Heart right ventricle (tissue), 16 donors: ENCODE measurements at regions not wholly inside any gene's neighbourhood (a gene's known extent, or its start where the extent isn't known, plus 50 kb on each side); places are given as distances from the start of the nearest gene placed in this dataset.

Source experiments
- ATAC-seq, 8 donors: fragments of 200-7000 bp; cut with Tn5 transposase; one replicate each; pipeline ENCODE4 v1.9.1; 2020; ENCODE audit warnings: mild to moderate bottlenecking in 8 of 8, moderate library complexity in 8 of 8, moderate number of reproducible peaks in 1 of 8
- DNase-seq, 2 donors: peaks; one replicate each; pipeline ENCODE4 v3.0.0-alpha.2; 2020
- H3K27ac ChIP-seq, 10 donors: fragments of 200-600 bp; sonication (generic) in 2 of 10; one replicate each; pipeline versions ENCODE4 v1.5.0 to v1.8.0; 2020 to 2022; ENCODE audit warnings: mild to moderate bottlenecking in 3 of 10
- H3K27me3 ChIP-seq, 7 donors: fragments of 200-600 bp; one replicate each; pipeline ENCODE4 v1.8.0; 2021 to 2022; ENCODE audit warnings: mild to moderate bottlenecking in 2 of 7
- H3K36me3 ChIP-seq, 9 donors: fragments of 200-600 bp; sonication (generic) in 1 of 9; one replicate each; pipeline versions ENCODE4 v1.5.0 to v1.8.0; 2020 to 2022; ENCODE audit warnings: mild to moderate bottlenecking in 2 of 9
- H3K4me1 ChIP-seq, 9 donors: fragments of 200-600 bp; sonication (generic) in 1 of 9; one replicate each; pipeline versions ENCODE4 v1.5.0 to v1.8.0; 2020 to 2022; ENCODE audit warnings: mild to moderate bottlenecking in 4 of 9
- H3K4me3 ChIP-seq, 10 donors: fragments of 200-600 bp; sonication (generic) in 2 of 10; one replicate each; pipeline versions ENCODE4 v1.5.0 to v1.8.0; 2020 to 2022; ENCODE audit warnings: mild to moderate bottlenecking in 7 of 10, moderate library complexity in 2 of 10
- H3K9me3 ChIP-seq, 11 donors: fragments of 200-600 bp in 10 of 11; sonication (generic) in 2 of 11; one replicate each; pipeline versions ENCODE4 v1.5.0 to v1.8.0; 2013 to 2022; ENCODE audit warnings: mild to moderate bottlenecking in 2 of 11, control low read depth in 1 of 11, moderate library complexity in 1 of 11
- CTCF ChIP-seq, 9 donors: fragments of 200-600 bp; sonication (generic) in 2 of 9; IDR thresholded peaks; one replicate each; pipeline versions ENCODE4 v1.5.0 to v1.8.0; 2021 to 2022; ENCODE audit warnings: antibody characterized with exemption in 9 of 9, mild to moderate bottlenecking in 5 of 9, moderate library complexity in 1 of 9
- WGBS, 2 donors: extraction: QIAGEN DNeasy Blood & Tissue Kit; methylation state at CpG; one replicate each; pipeline ENCODE4 v1.1.7; 2013; ENCODE audit warnings: inconsistent platforms in 1 of 2; 5-methylcytosine and 5-hydroxymethylcytosine counted together
- intact Hi-C, 10 donors: fragments of 100-400 bp; cut with DNase I; formaldehyde crosslinking; loops; one replicate each; pipeline versions ENCODE4 v1.11.1 to v1.14.2; 2022
- donor health status: Arrhythmogenic right ventricular cardiomyopathy.
- donor health status: ischemic (EF 13 %, LVEDD 7.1; RV severe dilation, severe dysfunction).
- donor health status: healthy with polysubstance abuse.
- donor health status: DM: no; HTN: yes; CAD: no.
- donor health status: DM: no; HTN: no; CAD: no.
- donor health status: ischemic (EF 25% LVEDD 6.9; RV normal size, moderate dysfunction).
- donor health status: ischemic (EF 25% LVEDD 5.7; RV mildly dilated, moderate dysfunction).
- donor health status: healthy.
- donor health status: DM: yes; HTN: yes; CAD: no.
- donor health status: Ischemic cardiomyopathy.
- donor health status: ischemic (EF 35%, LVEDD 5.7; RV mildly dilated, moderate dysfunction).
- donor health status: nonischemic (EF 11% LVEDD 7.7; RV severe dilation, severe dysfunction).
- donor health status: DM: yes; HTN: yes; CAD: no.
- donor health status: PGD.
- donor health status: ischemic (EF 29% LVEDD 5.4; RV normal size, mild dysfunction).
- donor health status: nonischemic (EF 23%, LVEDD 6.1; RV moderate dilation, normal function).

DNA sequence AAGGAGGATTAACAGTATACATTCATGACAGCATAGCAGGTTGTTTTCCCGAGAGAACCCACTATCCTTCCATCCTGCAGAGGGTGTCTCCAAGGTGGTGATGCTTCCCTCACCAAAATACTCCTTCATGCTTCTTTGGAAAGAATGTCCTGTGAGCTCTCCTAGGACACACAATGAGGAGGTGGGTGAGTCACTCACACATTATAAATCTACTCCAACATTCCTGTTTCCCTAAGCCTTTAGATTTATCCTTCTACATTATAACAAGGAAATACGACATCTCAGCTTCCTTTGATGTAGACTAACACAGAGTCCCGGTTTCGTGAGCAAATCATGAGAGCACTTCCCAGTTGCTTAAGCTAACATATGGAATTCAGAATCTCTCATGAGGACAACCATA is 689.7 kb upstream of the CELF2 start:
- no peak for ATAC-seq
- TF ChIP-seq CTCF (IDR thresholded peaks at IDR 0.05) = no peak
- H3K4me1 ChIP-seq = no peaks in the 10 kb centered on the region
- H3K36me3 ChIP-seq = no peaks in the 10 kb centered on the region
- 86 to 89% methylated on average over 4 of the region's 4 CpGs for WGBS, 2 donors
- no peak for DNase-seq
- H3K9me3 ChIP-seq = no peaks in the 10 kb centered on the region
- no peak overlapping the region for H3K27ac ChIP-seq
- intact Hi-C loops = no loop called here
- H3K4me3 ChIP-seq = no peak overlapping the region
- no peaks in the 10 kb centered on the region for H3K27me3 ChIP-seq

DNA sequence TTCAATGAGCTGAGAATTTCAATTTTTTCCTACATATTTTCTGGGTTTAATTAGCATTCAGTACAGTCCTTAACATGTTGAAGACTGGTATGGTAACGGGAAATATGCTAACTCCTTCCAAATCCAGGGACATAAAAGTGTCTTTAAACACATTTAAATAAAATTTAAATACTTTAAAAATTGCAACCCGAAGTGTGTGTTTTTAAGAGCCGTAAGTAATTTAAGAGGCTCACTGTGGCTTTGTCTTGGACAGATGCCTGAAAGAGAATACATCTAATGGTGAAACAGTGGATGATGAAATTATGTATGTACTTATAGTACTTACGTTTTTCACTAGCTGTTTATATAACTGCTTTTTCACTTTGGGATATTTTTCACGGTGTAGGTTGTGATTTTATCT is 687.3 kb upstream of the CELF2 start:
- WGBS, 2 donors = 83 to 84% methylated on average over 5 of the region's 5 CpGs

DNA sequence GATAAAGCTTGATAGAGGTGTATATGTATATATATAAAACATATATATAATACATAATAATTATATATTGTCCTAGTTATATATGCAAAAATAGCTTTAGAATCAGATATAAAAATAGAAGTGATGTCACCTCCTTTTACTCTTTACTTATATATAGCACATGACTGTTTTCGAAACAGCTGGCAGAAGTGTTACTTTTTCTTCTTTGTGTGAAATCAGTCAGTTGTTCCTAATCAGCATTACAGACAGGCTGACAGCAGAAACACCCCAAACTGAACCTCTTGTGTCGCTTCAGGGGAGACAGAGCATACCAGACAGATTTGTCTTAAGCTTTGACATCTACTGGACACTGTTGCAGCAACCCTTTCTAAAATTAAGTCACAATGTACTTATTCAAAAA is 684.9 kb upstream of the CELF2 start:
- WGBS, 2 donors = 54 to 59% methylated on average over 2 of the region's 2 CpGs
- Histone ChIP-seq H3K9me3 (no peaks in the 10 kb centered on the region), H3K4me1 (no peaks in the 10 kb centered on the region), H3K27me3 (no peaks in the 10 kb centered on the region), H3K36me3 (no peaks in the 10 kb centered on the region), H3K27ac (no peak overlapping the region), H3K4me3 (no peak overlapping the region)
- no peak for TF ChIP-seq CTCF (IDR thresholded peaks at IDR 0.05)
- no peak for ATAC-seq
- intact Hi-C loops = no loop called here
- no peak for DNase-seq

More for the DNA sequence above, 687.3 kb upstream of the CELF2 start:
- H3K27ac ChIP-seq = no peak overlapping the region
- no peaks in the 10 kb centered on the region for H3K36me3 ChIP-seq
- DNase-seq (no peak), ATAC-seq (no peak)
- no peak for TF ChIP-seq CTCF (IDR thresholded peaks at IDR 0.05)
- intact Hi-C loops = no loop called here
- H3K4me1 ChIP-seq = no peaks in the 10 kb centered on the region
- H3K9me3 ChIP-seq = no peaks in the 10 kb centered on the region
- H3K27me3 ChIP-seq = no peaks in the 10 kb centered on the region
- H3K4me3 ChIP-seq = no peak overlapping the region

DNA sequence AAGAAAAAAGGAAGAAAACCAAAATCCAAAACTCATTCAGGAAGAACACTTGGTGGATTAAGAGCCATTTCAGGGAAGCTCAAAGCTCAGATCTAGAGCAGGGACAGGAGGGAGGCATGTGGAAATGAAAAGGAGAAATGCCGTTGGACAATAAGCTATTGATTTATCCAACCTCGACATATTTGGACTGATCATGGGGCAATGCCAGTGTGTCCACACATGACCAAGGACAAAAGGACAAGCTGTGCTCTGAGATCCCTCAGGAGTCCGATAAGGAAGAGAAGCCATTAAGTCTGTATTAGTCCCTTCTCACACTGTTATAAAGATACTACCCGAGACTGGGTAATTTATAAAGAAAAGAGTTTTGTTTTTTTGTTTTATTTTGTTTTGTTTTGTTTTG is 684.0 kb upstream of the CELF2 start:
- Histone ChIP-seq H3K36me3 (no peaks in the 10 kb centered on the region), H3K4me1 (no peaks in the 10 kb centered on the region), H3K27me3 (no peaks in the 10 kb centered on the region), H3K9me3 (no peaks in the 10 kb centered on the region), H3K4me3 (no peak overlapping the region), H3K27ac (no peak overlapping the region)
- DNase-seq = no peak
- no peak for TF ChIP-seq CTCF (IDR thresholded peaks at IDR 0.05)
- intact Hi-C loops = no loop called here
- ATAC-seq = no peak
- 90 to 94% methylated on average over 4 of the region's 4 CpGs for WGBS, 2 donors

GRCh38 chr10:10338339-10338738 is 679.3 kb upstream of the CELF2 start:
- no peak for DNase-seq
- no peak for ATAC-seq
- no peak for TF ChIP-seq CTCF (IDR thresholded peaks at IDR 0.05)
- no peak overlapping the region for H3K4me3 ChIP-seq
- no peak overlapping the region for H3K27ac ChIP-seq
- H3K9me3 ChIP-seq = no peaks in the 10 kb centered on the region
- H3K4me1 ChIP-seq = no peaks in the 10 kb centered on the region
- 82 to 85% methylated on average over 5 of the region's 5 CpGs for WGBS, 2 donors
- H3K27me3 ChIP-seq = no peaks in the 10 kb centered on the region
- no peaks in the 10 kb centered on the region for H3K36me3 ChIP-seq
- intact Hi-C loops = no loop called here
